ENCODE measurements at regions not wholly inside any gene's neighbourhood (a gene's known extent, or its start where the extent isn't known, plus 50 kb on each side); places are given as distances from the start of the nearest gene placed in this dataset.
"Not testable (repeated sequence)": the region's sequence is repeated elsewhere in the genome, so short reads cannot be mapped to it uniquely, and the experiment has no call there.

GRCh38 chr2:160550048-160550447 lies 56.4 kb upstream of the RBMS1 start:
- no peak for DNase-seq

GRCh38 chr2:160551259-160551658 lies 57.7 kb upstream of the RBMS1 start:
- DNase-seq, result no peak

- no peak for DNase-seq
Observed at GRCh38 chr2:160555420-160556071, 61.9 kb upstream of the RBMS1 start.

- DNase-seq, result no peak
Observed at GRCh38 chr2:160557903-160558302, 64.3 kb upstream of the RBMS1 start.

GRCh38 chr2:160558531-160558930 lies 64.9 kb upstream of the RBMS1 start:
- no peak for DNase-seq

- DNase-seq, result no peak
Observed at GRCh38 chr2:160561551-160562295, 68.1 kb upstream of the RBMS1 start.

- DNase-seq, result no peak
Observed at GRCh38 chr2:160562730-160563129, 69.1 kb upstream of the RBMS1 start.

- no peak for DNase-seq
Observed at GRCh38 chr2:160564591-160564990, 71.0 kb upstream of the RBMS1 start.

GRCh38 chr2:160565099-160565845 lies 71.7 kb upstream of the RBMS1 start:
- no peak for DNase-seq

GRCh38 chr2:160566717-160567116 lies 73.1 kb upstream of the RBMS1 start:
- no peak for DNase-seq

- no peak for DNase-seq
Observed at GRCh38 chr2:160568856-160569255, 75.2 kb upstream of the RBMS1 start.

- no peak for DNase-seq
Observed at GRCh38 chr2:160570376-160570775, 76.8 kb upstream of the RBMS1 start.

GRCh38 chr2:160574468-160575140 lies 81.0 kb upstream of the RBMS1 start:
- DNase-seq, result no peak

- no peak for DNase-seq
Observed at GRCh38 chr2:160575368-160575767, 81.8 kb upstream of the RBMS1 start.

- no peak for DNase-seq
Observed at GRCh38 chr2:160576054-160576499, 82.5 kb upstream of the RBMS1 start.

GRCh38 chr2:160577081-160577480 lies 83.5 kb upstream of the RBMS1 start:
- DNase-seq, result not testable (repeated sequence)

- no peak for DNase-seq
Observed at GRCh38 chr2:160581035-160581434, 87.4 kb upstream of the RBMS1 start.

- no peak for DNase-seq
Observed at GRCh38 chr2:160581448-160581847, 87.8 kb upstream of the RBMS1 start.

- DNase-seq, result no peak
Observed at GRCh38 chr2:160582081-160582480, 88.5 kb upstream of the RBMS1 start.

GRCh38 chr2:160582490-160583145 lies 89.0 kb upstream of the RBMS1 start:
- peak; percentile 20 to 27 for DNase-seq

- DNase-seq, result peak; percentile 58 to 63
Observed at GRCh38 chr2:160583146-160583535, 89.5 kb upstream of the RBMS1 start.
